DND-41 (cell line): ENCODE measurements at regions not wholly inside any gene's neighbourhood (a gene's known extent, or its start where the extent isn't known, plus 50 kb on each side); places are given as distances from the start of the nearest gene placed in this dataset.

Experiments
- ATAC-seq: fragments of 200-7000 bp; cut with Tn5 transposase; 3 replicates; pipeline ENCODE4 v1.9.1; 2021; ENCODE audit warnings: low read depth; ENCODE audit not compliant: insufficient read depth
- DNase-seq: peaks from one replicate; pipeline ENCODE4 v3.0.0-alpha.2; 2020
- H2AFZ ChIP-seq: 2 replicates; pipeline ENCODE4 v1.6.0; 2012; ENCODE audit warnings: low read depth, low read length
- H3K27ac ChIP-seq: 2 replicates; pipeline ENCODE4 v1.5.1; 2012; ENCODE audit warnings: low read length, inconsistent platforms
- H3K27me3 ChIP-seq: fragments of 200-600 bp; sonication (generic); 2 replicates; pipeline ENCODE4 v1.6.0; 2012; ENCODE audit warnings: low read length, mild to moderate bottlenecking, inconsistent platforms; ENCODE audit not compliant: insufficient read depth, poor library complexity
- H3K36me3 ChIP-seq: 2 replicates; pipeline ENCODE4 v1.5.1; 2012; ENCODE audit warnings: low read length, inconsistent platforms; ENCODE audit not compliant: insufficient read depth
- H3K4me1 ChIP-seq: 2 replicates; pipeline ENCODE4 v1.5.1; 2012; ENCODE audit warnings: mild to moderate bottlenecking, low read length; ENCODE audit not compliant: insufficient read depth
- H3K4me2 ChIP-seq: 2 replicates; pipeline ENCODE4 v1.6.0; 2012; ENCODE audit warnings: mild to moderate bottlenecking, moderate library complexity, low read length, inconsistent platforms; ENCODE audit not compliant: insufficient read depth
- H3K4me3 ChIP-seq, 2 experiments: fragments of 200-600 bp in 1 of 2; shearing (Covaris generic) in 1 of 2; 2 replicates each; pipeline ENCODE4 v1.5.1; 2012 to 2016; ENCODE audit warnings: inconsistent platforms in 2 of 2, low read length in 2 of 2, mild to moderate bottlenecking in 2 of 2, low read depth in 1 of 2, moderate library complexity in 1 of 2
- H3K79me2 ChIP-seq: 2 replicates; pipeline ENCODE4 v1.6.0; 2012; ENCODE audit warnings: low read length, inconsistent platforms; ENCODE audit not compliant: insufficient read depth
- H3K9ac ChIP-seq: 2 replicates; pipeline ENCODE4 v1.6.0; 2012; ENCODE audit warnings: low read depth, mild to moderate bottlenecking, inconsistent platforms, low read length, moderate library complexity
- H3K9me3 ChIP-seq: 2 replicates; pipeline ENCODE4 v1.5.1; 2012; ENCODE audit warnings: low read length, moderate library complexity, mild to moderate bottlenecking, inconsistent platforms; ENCODE audit not compliant: insufficient read depth, severe bottlenecking
- H4K20me1 ChIP-seq: 2 replicates; pipeline ENCODE4 v1.6.0; 2012; ENCODE audit warnings: low read length; ENCODE audit not compliant: insufficient read depth
- CTCF ChIP-seq: IDR thresholded peaks from 2 replicates; pipeline ENCODE4 v1.5.1; 2012; ENCODE audit warnings: borderline replicate concordance, low read length, moderate library complexity, mild to moderate bottlenecking; ENCODE audit not compliant: poor library complexity, severe bottlenecking; ENCODE audit errors: extremely low read depth
- EZH2 ChIP-seq: IDR thresholded peaks from 3 replicates; pipeline ENCODE4 v1.6.1; 2012; ENCODE audit warnings: borderline replicate concordance, low read depth, mild to moderate bottlenecking, moderate library complexity, low read length, inconsistent platforms; ENCODE audit not compliant: severe bottlenecking

- H3K4me2 ChIP-seq: no peak overlapping the region
- no peaks in the 10 kb centered on the region for H3K9me3 ChIP-seq
- no peak overlapping the region for H2AFZ ChIP-seq
- TF ChIP-seq EZH2 (no peak), CTCF (no peak)
- H3K4me1 ChIP-seq: peaks cover 47% of the 10 kb centered on the region
- no peaks in the 10 kb centered on the region for H3K27me3 ChIP-seq
- no peaks in the 10 kb centered on the region for H3K36me3 ChIP-seq
- H3K9ac ChIP-seq: no peak overlapping the region
- ATAC-seq (no peak), DNase-seq (no peak)
- no peaks in the 10 kb centered on the region for H4K20me1 ChIP-seq
- H3K4me3 ChIP-seq: no peak overlapping the region
- no peaks in the 10 kb centered on the region for H3K79me2 ChIP-seq
- H3K27ac ChIP-seq: no peak overlapping the region
Observed at GRCh38 chr5:8870349-8870958, 675.4 kb downstream of the SEMA5A start.

GRCh38 chr5:8870959-8871355, 674.9 kb downstream of the SEMA5A start:
- H3K27ac ChIP-seq: no peak overlapping the region
- no peaks in the 10 kb centered on the region for H3K9me3 ChIP-seq
- H3K9ac ChIP-seq: no peak overlapping the region
- DNase-seq (no peak), ATAC-seq (peak; percentile 45; the same call in 2 of the 3 replicates)
- H3K4me1 ChIP-seq: peaks cover 47% of the 10 kb centered on the region
- no peaks in the 10 kb centered on the region for H3K36me3 ChIP-seq
- H4K20me1 ChIP-seq: no peaks in the 10 kb centered on the region
- TF ChIP-seq CTCF (no peak), EZH2 (no peak)
- no peaks in the 10 kb centered on the region for H3K79me2 ChIP-seq
- H2AFZ ChIP-seq: no peak overlapping the region
- H3K27me3 ChIP-seq: no peaks in the 10 kb centered on the region
- H3K4me2 ChIP-seq: no peak overlapping the region
- no peak overlapping the region for H3K4me3 ChIP-seq

- no peak for TF ChIP-seq EZH2
- no peak for TF ChIP-seq CTCF
- Histone ChIP-seq H3K9me3 (no peaks in the 10 kb centered on the region), H3K36me3 (no peaks in the 10 kb centered on the region)
Observed at GRCh38 chr5:8871446-8871845, 674.4 kb downstream of the SEMA5A start.

GRCh38 chr5:8875722-8876121, 670.2 kb downstream of the SEMA5A start:
- H3K9me3 ChIP-seq: no peaks in the 10 kb centered on the region
- no peak overlapping the region for H3K4me3 ChIP-seq
- no peaks in the 10 kb centered on the region for H4K20me1 ChIP-seq
- no peaks in the 10 kb centered on the region for H3K36me3 ChIP-seq
- H3K27ac ChIP-seq: no peak overlapping the region; the same call in 1 of the 2 replicates
- H3K4me1 ChIP-seq: peaks cover 22% of the 10 kb centered on the region
- no peaks in the 10 kb centered on the region for H3K79me2 ChIP-seq
- peak overlapping the region; percentile 34; the same call in 1 of the 2 replicates for H2AFZ ChIP-seq
- H3K27me3 ChIP-seq: no peaks in the 10 kb centered on the region
- TF ChIP-seq CTCF (no peak), EZH2 (no peak)
- no peak overlapping the region for H3K9ac ChIP-seq
- DNase-seq (no peak), ATAC-seq (peak; percentile 59; the same call in 2 of the 3 replicates)
- H3K4me2 ChIP-seq: no peak overlapping the region

More at GRCh38 chr5:8871446-8871845, 674.4 kb downstream of the SEMA5A start:
- no peak overlapping the region for H2AFZ ChIP-seq
- H3K4me1 ChIP-seq: peaks cover 42% of the 10 kb centered on the region
- no peak overlapping the region for H3K4me2 ChIP-seq
- H4K20me1 ChIP-seq: no peaks in the 10 kb centered on the region
- no peak overlapping the region for H3K4me3 ChIP-seq
- ATAC-seq: no peak
- no peaks in the 10 kb centered on the region for H3K27me3 ChIP-seq
- H3K79me2 ChIP-seq: no peaks in the 10 kb centered on the region
- H3K9ac ChIP-seq: no peak overlapping the region
- no peak for DNase-seq
- H3K27ac ChIP-seq: no peak overlapping the region
